Activated naive CD8-positive, alpha-beta T cell treated with anti-CD3 and anti-CD28 coated beads, Interleukin-2, amount 10 ng/mL, durations not matched to agents 7 days and 5 days (primary cell): ENCODE measurements at regions not wholly inside any gene's neighbourhood (a gene's known extent, or its start where the extent isn't known, plus 50 kb on each side); places are given as distances from the start of the nearest gene placed in this dataset.
"Not testable (repeated sequence)": the region's sequence is repeated elsewhere in the genome, so short reads cannot be mapped to it uniquely, and the experiment has no call there.

ENCODE experiments used
- ATAC-seq: fragments of 150-1000 bp; cut with Tn5 transposase; one replicate; pipeline ENCODE4 v1.10.0; 2021; ENCODE audit warnings: low read depth, moderate library complexity
- POLR2A ChIA-PET: fragments of 350-600 bp; sonication (Branson Sonifier 250); formaldehyde crosslinking; loops from one replicate; lab custom pipeline; 2021; ENCODE audit warnings: antibody characterized with exemption; lab: Charles Lee
- DNase-seq: peaks from one replicate; pipeline ENCODE4 v3.0.0; 2021
- H3K27ac Mint-ChIP-seq: one replicate; pipeline ENCODE4 v1.8.0; 2022; ENCODE audit warnings: mild to moderate bottlenecking, mixed read lengths
- H3K27me3 Mint-ChIP-seq: one replicate; pipeline ENCODE4 v1.8.0; 2022; ENCODE audit warnings: mild to moderate bottlenecking, moderate library complexity, mixed read lengths
- H3K36me3 Mint-ChIP-seq: one replicate; pipeline ENCODE4 v1.8.0; 2021; ENCODE audit warnings: mild to moderate bottlenecking, mixed read lengths
- H3K4me1 Mint-ChIP-seq: one replicate; pipeline ENCODE4 v1.8.0; 2021; ENCODE audit warnings: mixed read lengths
- H3K4me3 Mint-ChIP-seq: one replicate; pipeline ENCODE4 v1.8.0; 2022; ENCODE audit warnings: mild to moderate bottlenecking, moderate library complexity, mixed read lengths
- H3K9me3 Mint-ChIP-seq: one replicate; pipeline ENCODE4 v1.8.0; 2021; ENCODE audit warnings: mixed read lengths

DNA sequence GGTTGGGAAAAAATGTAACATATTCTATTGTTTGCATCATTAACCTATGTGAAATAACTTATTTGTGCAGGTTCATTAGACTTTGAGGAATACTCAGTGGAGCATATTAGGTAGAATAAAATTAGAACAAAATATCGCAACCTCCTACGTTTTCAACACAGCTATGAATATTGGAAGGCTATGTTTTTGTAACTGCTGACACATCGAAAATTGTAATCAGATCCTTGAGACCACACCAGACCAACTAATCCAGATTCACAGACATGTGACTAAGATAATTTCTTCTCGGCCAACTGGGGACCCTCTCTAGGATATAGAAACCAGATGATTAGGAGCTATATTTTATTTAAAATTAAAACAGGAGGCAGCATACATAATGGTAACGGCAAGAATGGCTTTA, 77.5 kb upstream of the VWC2 start:
- ATAC-seq: no peak
- no peak overlapping the region for H3K4me3 Mint-ChIP-seq
- no peak overlapping the region for H3K27ac Mint-ChIP-seq
- DNase-seq: no peak
- POLR2A ChIA-PET: no interaction called here
- no peaks in the 10 kb centered on the region for H3K36me3 Mint-ChIP-seq
- H3K9me3 Mint-ChIP-seq: no peaks in the 10 kb centered on the region
- no peaks in the 10 kb centered on the region for H3K27me3 Mint-ChIP-seq
- H3K4me1 Mint-ChIP-seq: no peaks in the 10 kb centered on the region

DNA sequence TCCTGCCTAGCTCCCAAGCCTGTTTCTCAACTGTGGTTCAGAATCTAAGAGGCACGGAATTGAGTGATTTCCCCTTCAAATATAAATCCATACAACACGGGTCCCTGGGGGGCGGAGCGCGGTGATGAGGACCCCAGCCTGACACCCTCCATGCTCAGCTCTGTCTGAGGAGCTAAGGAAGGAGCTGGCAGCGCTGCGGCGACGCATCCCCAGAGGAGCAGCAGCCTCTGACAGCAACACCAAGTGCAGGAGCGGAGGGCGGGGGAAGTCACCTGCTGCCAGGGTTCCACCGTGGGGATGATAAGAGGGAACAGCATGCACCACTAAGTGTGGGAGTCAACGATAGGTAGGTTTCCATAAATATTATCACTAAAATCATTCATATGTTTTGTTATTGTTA, 72.6 kb upstream of the VWC2 start:
- POLR2A ChIA-PET: no interaction called here
- Mint-ChIP-seq H3K27me3 (no peaks in the 10 kb centered on the region), H3K36me3 (no peaks in the 10 kb centered on the region), H3K4me3 (no peak overlapping the region), H3K27ac (no peak overlapping the region), H3K9me3 (no peaks in the 10 kb centered on the region), H3K4me1 (no peaks in the 10 kb centered on the region)
- no peak for ATAC-seq
- no peak for DNase-seq

DNA sequence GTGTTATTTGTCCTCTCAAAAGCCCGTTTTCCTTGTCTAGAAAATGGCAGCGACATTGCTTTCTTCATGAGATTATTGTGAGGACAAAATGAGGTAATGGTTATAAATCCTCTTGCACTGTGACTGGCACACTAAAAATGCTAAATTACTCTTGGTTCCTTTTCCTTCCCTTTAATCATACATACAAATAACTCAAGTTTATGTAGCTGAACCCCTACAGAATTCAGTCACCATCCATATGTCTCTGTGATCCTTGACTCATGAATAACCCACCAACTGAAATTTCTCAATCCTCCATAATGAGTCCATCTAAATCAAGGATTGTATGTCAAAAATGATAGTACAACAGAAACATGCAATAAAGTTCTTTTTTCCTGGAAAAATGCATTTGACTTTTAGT, 71.3 kb upstream of the VWC2 start:
- ATAC-seq: no peak
- Mint-ChIP-seq H3K36me3 (no peaks in the 10 kb centered on the region), H3K4me3 (no peak overlapping the region), H3K4me1 (no peaks in the 10 kb centered on the region), H3K27me3 (no peaks in the 10 kb centered on the region), H3K9me3 (no peaks in the 10 kb centered on the region), H3K27ac (no peak overlapping the region)
- POLR2A ChIA-PET: no interaction called here
- no peak for DNase-seq

GRCh38 chr7:49703337-49703736, 70.1 kb upstream of the VWC2 start:
- POLR2A ChIA-PET: no interaction called here
- no peaks in the 10 kb centered on the region for H3K36me3 Mint-ChIP-seq
- no peaks in the 10 kb centered on the region for H3K27me3 Mint-ChIP-seq
- DNase-seq (no peak), ATAC-seq (no peak)
- no peak overlapping the region for H3K27ac Mint-ChIP-seq
- H3K4me3 Mint-ChIP-seq: no peak overlapping the region
- H3K4me1 Mint-ChIP-seq: no peaks in the 10 kb centered on the region
- no peaks in the 10 kb centered on the region for H3K9me3 Mint-ChIP-seq

- ATAC-seq (no peak), DNase-seq (no peak)
- Mint-ChIP-seq H3K4me3 (no peak overlapping the region), H3K27me3 (no peaks in the 10 kb centered on the region), H3K36me3 (no peaks in the 10 kb centered on the region), H3K4me1 (no peaks in the 10 kb centered on the region), H3K9me3 (no peaks in the 10 kb centered on the region), H3K27ac (no peak overlapping the region)
- POLR2A ChIA-PET: no interaction called here
These were observed 69.6 kb upstream of the VWC2 start for GRCh38 chr7:49703881-49704280.

- Mint-ChIP-seq H3K27ac (no peak overlapping the region), H3K9me3 (no peaks in the 10 kb centered on the region), H3K4me3 (no peak overlapping the region), H3K4me1 (no peaks in the 10 kb centered on the region), H3K27me3 (no peaks in the 10 kb centered on the region), H3K36me3 (no peaks in the 10 kb centered on the region)
- ATAC-seq (no peak), DNase-seq (no peak)
- POLR2A ChIA-PET: no interaction called here
These were observed 67.3 kb upstream of the VWC2 start for GRCh38 chr7:49706106-49706505.

DNA sequence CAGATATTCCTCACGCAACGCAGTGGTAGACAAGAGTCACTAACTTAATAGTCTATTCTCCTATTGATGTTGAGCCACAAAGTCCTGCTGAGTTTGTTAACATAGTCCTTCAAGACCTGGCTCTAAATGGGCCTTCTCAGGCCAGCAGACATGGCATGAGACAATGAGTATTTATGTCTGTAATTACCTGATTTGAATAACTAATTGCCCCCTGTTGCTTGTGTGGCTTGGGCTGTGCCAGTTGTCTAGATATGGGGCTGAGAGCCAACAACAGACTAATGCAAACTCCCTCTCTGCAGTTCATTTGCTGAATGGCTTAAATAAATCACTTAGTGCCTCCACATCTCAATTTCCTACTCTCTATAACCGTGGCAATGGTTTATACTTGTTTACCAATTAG, 65.5 kb upstream of the VWC2 start:
- Mint-ChIP-seq H3K4me1 (no peaks in the 10 kb centered on the region), H3K4me3 (no peak overlapping the region), H3K27ac (no peak overlapping the region), H3K9me3 (no peaks in the 10 kb centered on the region), H3K27me3 (no peaks in the 10 kb centered on the region), H3K36me3 (no peaks in the 10 kb centered on the region)
- ATAC-seq (no peak), DNase-seq (no peak)
- POLR2A ChIA-PET: no interaction called here

- DNase-seq (no peak), ATAC-seq (no peak)
- POLR2A ChIA-PET: no interaction called here
- no peaks in the 10 kb centered on the region for H3K36me3 Mint-ChIP-seq
- no peaks in the 10 kb centered on the region for H3K9me3 Mint-ChIP-seq
- H3K27me3 Mint-ChIP-seq: no peaks in the 10 kb centered on the region
- no peak overlapping the region for H3K27ac Mint-ChIP-seq
- no peak overlapping the region for H3K4me3 Mint-ChIP-seq
- H3K4me1 Mint-ChIP-seq: no peaks in the 10 kb centered on the region
These were observed 64.8 kb upstream of the VWC2 start for GRCh38 chr7:49708590-49708989.

DNA sequence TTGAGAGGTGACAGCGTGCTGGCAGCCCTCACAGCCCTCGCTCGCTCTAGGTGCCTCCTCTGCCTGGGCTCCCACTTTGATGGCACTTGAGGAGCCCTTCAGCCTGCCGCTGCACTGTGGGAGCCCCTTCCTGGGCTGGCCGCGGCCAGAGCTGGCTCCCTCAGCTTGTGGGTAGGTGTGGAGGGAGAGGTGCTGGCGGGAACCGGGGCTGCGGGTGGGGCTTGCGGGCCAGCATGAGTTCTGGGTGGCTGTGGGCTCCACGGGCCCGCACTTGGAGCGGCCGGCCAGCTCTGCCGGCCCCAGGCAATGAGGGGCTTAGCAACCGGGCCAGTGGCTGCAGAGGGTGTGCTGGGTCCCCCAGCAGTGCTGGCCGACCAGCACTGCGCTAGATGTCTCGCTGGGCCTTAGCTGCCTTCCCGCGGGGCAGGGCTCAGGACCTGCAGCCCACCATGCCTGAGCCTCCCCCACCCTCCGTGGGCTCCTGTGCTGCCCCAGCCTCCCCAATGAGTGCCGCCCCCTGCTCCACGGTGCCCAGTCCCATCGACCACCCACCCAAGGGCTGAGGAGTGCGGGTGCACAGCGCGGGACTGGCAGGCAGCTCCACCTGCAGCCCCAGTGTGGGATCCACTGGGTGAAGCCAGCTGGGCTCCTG, 62.2 kb upstream of the VWC2 start:
- H3K27ac Mint-ChIP-seq, H3K27me3 Mint-ChIP-seq, ATAC-seq, H3K9me3 Mint-ChIP-seq, H3K36me3 Mint-ChIP-seq, H3K4me1 Mint-ChIP-seq, H3K4me3 Mint-ChIP-seq, POLR2A ChIA-PET, DNase-seq: not testable (repeated sequence)

DNA sequence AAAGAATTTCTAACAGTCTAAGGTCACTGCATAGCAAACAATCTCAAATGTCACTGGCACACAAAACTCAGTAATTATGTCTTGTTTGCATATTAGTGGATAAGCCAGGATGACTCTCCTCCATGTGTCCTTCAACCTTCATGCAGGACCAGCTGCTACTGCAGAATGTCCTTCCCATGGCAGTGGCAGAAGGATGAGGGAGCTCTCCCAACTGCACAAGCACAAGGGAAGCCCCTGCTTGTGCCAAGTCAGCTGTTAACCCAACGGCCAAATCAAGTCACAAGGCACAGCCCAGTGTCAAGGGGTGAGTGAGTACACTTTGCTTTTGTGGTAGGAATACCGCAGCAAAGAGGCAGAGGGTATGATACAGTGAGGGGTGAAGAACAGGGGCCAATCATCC, 59.3 kb upstream of the VWC2 start:
- H3K27me3 Mint-ChIP-seq: no peaks in the 10 kb centered on the region
- no peak overlapping the region for H3K27ac Mint-ChIP-seq
- no peaks in the 10 kb centered on the region for H3K9me3 Mint-ChIP-seq
- no peak overlapping the region for H3K4me3 Mint-ChIP-seq
- no peaks in the 10 kb centered on the region for H3K4me1 Mint-ChIP-seq
- DNase-seq (no peak), ATAC-seq (no peak)
- H3K36me3 Mint-ChIP-seq: no peaks in the 10 kb centered on the region
- POLR2A ChIA-PET: no interaction called here

- Mint-ChIP-seq H3K9me3 (no peaks in the 10 kb centered on the region), H3K4me1 (no peaks in the 10 kb centered on the region), H3K4me3 (no peak overlapping the region), H3K27ac (no peak overlapping the region), H3K27me3 (no peaks in the 10 kb centered on the region), H3K36me3 (no peaks in the 10 kb centered on the region)
- DNase-seq (no peak), ATAC-seq (no peak)
- POLR2A ChIA-PET: no interaction called here
These were observed 58.0 kb upstream of the VWC2 start for GRCh38 chr7:49715486-49715885.

GRCh38 chr7:49717547-49717946, 55.9 kb upstream of the VWC2 start:
- H3K9me3 Mint-ChIP-seq: no peaks in the 10 kb centered on the region
- no peak overlapping the region for H3K4me3 Mint-ChIP-seq
- POLR2A ChIA-PET: no interaction called here
- no peaks in the 10 kb centered on the region for H3K36me3 Mint-ChIP-seq
- no peaks in the 10 kb centered on the region for H3K27me3 Mint-ChIP-seq
- ATAC-seq (no peak), DNase-seq (no peak)
- no peaks in the 10 kb centered on the region for H3K4me1 Mint-ChIP-seq
- H3K27ac Mint-ChIP-seq: no peak overlapping the region

- no peaks in the 10 kb centered on the region for H3K4me1 Mint-ChIP-seq
- H3K27me3 Mint-ChIP-seq: no peaks in the 10 kb centered on the region
- H3K27ac Mint-ChIP-seq: no peak overlapping the region
- ATAC-seq (no peak), DNase-seq (no peak)
- H3K9me3 Mint-ChIP-seq: no peaks in the 10 kb centered on the region
- H3K36me3 Mint-ChIP-seq: no peaks in the 10 kb centered on the region
- no peak overlapping the region for H3K4me3 Mint-ChIP-seq
- POLR2A ChIA-PET: no interaction called here
These were observed 54.7 kb upstream of the VWC2 start for GRCh38 chr7:49718760-49719159.

- DNase-seq: no peak
- no peaks in the 10 kb centered on the region for H3K4me1 Mint-ChIP-seq
- POLR2A ChIA-PET: no interaction called here
- H3K27ac Mint-ChIP-seq: no peak overlapping the region
- H3K9me3 Mint-ChIP-seq: no peaks in the 10 kb centered on the region
- no peak overlapping the region for H3K4me3 Mint-ChIP-seq
- no peak for ATAC-seq
- peaks cover 3% of the 10 kb centered on the region for H3K27me3 Mint-ChIP-seq
- no peaks in the 10 kb centered on the region for H3K36me3 Mint-ChIP-seq
These were observed 52.0 kb upstream of the VWC2 start for GRCh38 chr7:49721441-49721840.
